IMR-90 (cell line): ENCODE measurements at regions not wholly inside any gene's neighbourhood (a gene's known extent, or its start where the extent isn't known, plus 50 kb on each side); places are given as distances from the start of the nearest gene placed in this dataset.

Experiments
- ATAC-seq: fragments of 200-7000 bp; cut with Tn5 transposase; 2 replicates; pipeline ENCODE4 v1.9.1; 2020; ENCODE audit warnings: low read depth, mild to moderate bottlenecking, moderate library complexity
- BruUV-seq: library from RNA; stranded (reverse); fragments of 400-500 nt; replicated peaks from 2 replicates; lab custom pipeline; 2021; lab: Mats Ljungman, UMichigan
- CTCF ChIA-PET: fragments of 300-600 bp; formaldehyde crosslinking; extraction: SDS; loops from one replicate; lab custom pipeline; 2021; ENCODE audit warnings: antibody characterized with exemption; lab: Yijun Ruan, JAX
- POLR2A ChIA-PET: fragments of 300-600 bp; sonication (Branson Sonifier 250); formaldehyde crosslinking; loops from one replicate; lab custom pipeline; 2022; ENCODE audit warnings: antibody characterized with exemption; ENCODE audit not compliant: unreplicated experiment; lab: Charles Lee
- DNase-seq: peaks from one replicate; pipeline ENCODE4 v3.0.0; 2013
- H2AFZ ChIP-seq: replicated peaks from 2 replicates; pipeline ENCODE3; 2013; ENCODE audit warnings: low read length, mild to moderate bottlenecking; ENCODE audit not compliant: poor library complexity
- H2AK5ac ChIP-seq: 2 replicates; pipeline ENCODE4 v1.6.1; 2013; ENCODE audit warnings: low read depth, low read length, inconsistent platforms
- H2AK9ac ChIP-seq: replicated peaks from 2 replicates; pipeline ENCODE3; 2013; ENCODE audit warnings: mild to moderate bottlenecking, low read depth, low read length, moderate library complexity; ENCODE audit not compliant: poor library complexity
- H2BK120ac ChIP-seq: 2 replicates; pipeline ENCODE4 v1.6.1; 2013; ENCODE audit warnings: low read depth, low read length, inconsistent platforms
- H2BK15ac ChIP-seq: 3 replicates; pipeline ENCODE4 v1.6.1; 2013; ENCODE audit warnings: low read depth, low read length, inconsistent platforms
- H2BK20ac ChIP-seq: 2 replicates; pipeline ENCODE4 v1.6.1; 2013; ENCODE audit warnings: low read depth, mild to moderate bottlenecking, inconsistent platforms, low read length, moderate library complexity
- H2BK5ac ChIP-seq: 2 replicates; pipeline ENCODE4 v1.6.1; 2013; ENCODE audit warnings: mild to moderate bottlenecking, low read depth, low read length, inconsistent platforms; ENCODE audit not compliant: poor library complexity, severe bottlenecking
- H3K14ac ChIP-seq: replicated peaks from 2 replicates; pipeline ENCODE4 v1.6.1; 2013; ENCODE audit warnings: low read depth, low read length, inconsistent platforms
- H3K18ac ChIP-seq: 2 replicates; pipeline ENCODE4 v1.6.1; 2013; ENCODE audit warnings: low read depth, low read length, control low read depth
- H3K23ac ChIP-seq: 2 replicates; pipeline ENCODE4 v1.6.1; 2013; ENCODE audit warnings: low read depth, low read length, inconsistent platforms
- H3K27ac ChIP-seq: 2 replicates; pipeline ENCODE4 v1.5.1; 2013; ENCODE audit warnings: mild to moderate bottlenecking, control low read depth, low read length; ENCODE audit not compliant: insufficient read depth
- H3K27me3 ChIP-seq: 2 replicates; pipeline ENCODE4 v1.6.1; 2013; ENCODE audit warnings: low read length; ENCODE audit not compliant: control insufficient read depth, insufficient read depth
- H3K36me3 ChIP-seq: 2 replicates; pipeline ENCODE4 v1.6.1; 2013; ENCODE audit warnings: low read length, mixed read lengths; ENCODE audit not compliant: control insufficient read depth, insufficient read depth
- H3K4ac ChIP-seq: 2 replicates; pipeline ENCODE4 v1.6.1; 2013; ENCODE audit warnings: low read depth, low read length, inconsistent platforms
- H3K4me1 ChIP-seq: 2 replicates; pipeline ENCODE4 v1.6.1; 2013; ENCODE audit warnings: low read length, mixed read lengths; ENCODE audit not compliant: control insufficient read depth, insufficient read depth
- H3K4me2 ChIP-seq: 2 replicates; pipeline ENCODE4 v1.6.1; 2013; ENCODE audit warnings: low read depth, mild to moderate bottlenecking, control low read depth, low read length, moderate library complexity
- H3K4me3 ChIP-seq: 2 replicates; pipeline ENCODE4 v1.5.1; 2013; ENCODE audit warnings: low read depth, mild to moderate bottlenecking, control low read depth, low read length, moderate library complexity; ENCODE audit not compliant: insufficient read depth
- H3K56ac ChIP-seq: 2 replicates; pipeline ENCODE4 v1.6.1; 2013; ENCODE audit warnings: low read length, inconsistent platforms; ENCODE audit not compliant: insufficient read depth; ENCODE audit errors: extremely low read depth
- H3K79me1 ChIP-seq, 2 experiments: 2 replicates each; pipeline ENCODE4 v1.6.1; 2013; ENCODE audit warnings: low read length in 2 of 2, inconsistent platforms in 1 of 2, low read depth in 1 of 2
- H3K9ac ChIP-seq: 2 replicates; pipeline ENCODE4 v1.6.1; 2013; ENCODE audit warnings: low read depth, low read length, control low read depth
- H3K9me1 ChIP-seq: 2 replicates; pipeline ENCODE4 v1.6.1; 2013; ENCODE audit warnings: low read length, inconsistent platforms; ENCODE audit not compliant: insufficient read depth
- H3K9me3 ChIP-seq: 2 replicates; pipeline ENCODE4 v1.6.1; 2013; ENCODE audit warnings: low read length; ENCODE audit not compliant: control insufficient read depth, insufficient read depth
- H4K20me1 ChIP-seq: 2 replicates; pipeline ENCODE4 v1.6.1; 2013; ENCODE audit warnings: low read length, inconsistent platforms; ENCODE audit not compliant: insufficient read depth
- H4K5ac ChIP-seq: 2 replicates; pipeline ENCODE4 v1.6.1; 2013; ENCODE audit warnings: mild to moderate bottlenecking, low read depth, low read length, control low read depth
- H4K8ac ChIP-seq, 2 experiments: 2 replicates each; pipeline ENCODE4 v1.6.1; 2013; ENCODE audit warnings: low read depth in 2 of 2, low read length in 2 of 2, control low read depth in 1 of 2, inconsistent platforms in 1 of 2
- H4K91ac ChIP-seq: 2 replicates; pipeline ENCODE4 v1.6.1; 2013; ENCODE audit warnings: low read depth, low read length, inconsistent platforms; ENCODE audit not compliant: insufficient read depth
- BHLHE40 ChIP-seq: fragments of 150-350 bp; IDR thresholded peaks from 2 replicates; pipeline ENCODE4 v1.6.1; 2016; ENCODE audit warnings: mild to moderate bottlenecking, low read depth, low read length
- CEBPB ChIP-seq: IDR thresholded peaks from 2 replicates; pipeline ENCODE4 v1.6.1; 2012; ENCODE audit warnings: low read depth, low read length, improper control_type of control experiment
- CHD1 ChIP-seq: IDR thresholded peaks from 2 replicates; pipeline ENCODE4 v1.6.1; 2012; ENCODE audit warnings: low read depth, low read length, improper control_type of control experiment
- ELK1 ChIP-seq: fragments of 150-350 bp; IDR thresholded peaks from 2 replicates; pipeline ENCODE4 v1.6.1; 2016; ENCODE audit warnings: low read depth, mild to moderate bottlenecking, low read length, moderate library complexity, borderline replicate concordance
- FOS ChIP-seq: fragments of 150-350 bp; IDR thresholded peaks from 2 replicates; pipeline ENCODE4 v1.6.1; 2016; ENCODE audit warnings: low read depth, low read length
- MAFK ChIP-seq: IDR thresholded peaks from 2 replicates; pipeline ENCODE4 v1.6.1; 2012; ENCODE audit warnings: low read depth, low read length, improper control_type of control experiment
- MAZ ChIP-seq: IDR thresholded peaks from 2 replicates; pipeline ENCODE4 v1.6.1; 2012; ENCODE audit warnings: low read depth, mild to moderate bottlenecking, low read length, improper control_type of control experiment, moderate library complexity, borderline replicate concordance
- MXI1 ChIP-seq: IDR thresholded peaks from 2 replicates; pipeline ENCODE4 v1.6.1; 2012; ENCODE audit warnings: low read depth, mild to moderate bottlenecking, low read length, moderate library complexity, borderline replicate concordance
- NFE2L2 ChIP-seq: fragments of 150-350 bp; IDR thresholded peaks from 2 replicates; pipeline ENCODE4 v1.6.1; 2016; ENCODE audit warnings: low read depth, mild to moderate bottlenecking, low read length
- POLR2A ChIP-seq: IDR thresholded peaks from 2 replicates; pipeline ENCODE4 v1.6.1; 2012; ENCODE audit warnings: mild to moderate bottlenecking, low read depth, low read length
- RAD21 ChIP-seq: IDR thresholded peaks from 2 replicates; pipeline ENCODE4 v1.6.1; 2012; ENCODE audit warnings: low read length, improper control_type of control experiment
- RCOR1 ChIP-seq: IDR thresholded peaks from 2 replicates; pipeline ENCODE4 v1.6.1; 2012; ENCODE audit warnings: mild to moderate bottlenecking, low read length, improper control_type of control experiment; ENCODE audit not compliant: insufficient replicate concordance
- RFX5 ChIP-seq: IDR thresholded peaks from 2 replicates; pipeline ENCODE4 v1.8.0; 2012; ENCODE audit warnings: low read depth, mild to moderate bottlenecking, low read length, moderate library complexity
- SMC3 ChIP-seq: fragments of 150-350 bp; IDR thresholded peaks from 2 replicates; pipeline ENCODE4 v1.6.1; 2016; ENCODE audit warnings: low read depth, mild to moderate bottlenecking, antibody characterized with exemption, low read length, moderate library complexity
- WGBS, 2 experiments: methylation state at CpG; one replicate each; pipeline versions ENCODE4 v1.1.5 to v1.1.7; 2013; ENCODE audit warnings: missing lambda C conversion rate in 2 of 2; ENCODE audit not compliant: insufficient read length in 1 of 2; ENCODE audit errors: extremely low coverage in 2 of 2; 5-methylcytosine and 5-hydroxymethylcytosine counted together
- dilution Hi-C: fragments of 300-500 bp; cut with HindIII; formaldehyde crosslinking; loops from one replicate; pipeline ENCODE4 v1.14.3; 2018; ENCODE audit warnings: low sequenced_read_pairs; ENCODE audit not compliant: unreplicated experiment
- in situ Hi-C: fragments of 300-500 bp; cut with MboI; formaldehyde crosslinking; loops from 3 replicates; pipeline ENCODE4 v1.14.3; 2019; ENCODE audit warnings: low sequenced_read_pairs, inconsistent platforms, mixed read lengths
- intact Hi-C: fragments of 100-400 bp; cut with micrococcal nuclease; formaldehyde crosslinking; loops from 2 replicates; pipeline ENCODE4 v1.10.0; 2022
- TF ChIP-seq, protein P1 (sequence below): fragments of 150-350 bp; IDR thresholded peaks from 2 replicates; pipeline ENCODE4 v1.6.1; 2017; ENCODE audit warnings: mild to moderate bottlenecking, antibody characterized with exemption, low read length, low read depth
- TF ChIP-seq, protein P2 (sequence below): conservative IDR thresholded peaks from 2 replicates; pipeline ENCODE4 v1.5.1; 2012; ENCODE audit warnings: mild to moderate bottlenecking, low read depth, low read length, improper control_type of control experiment

DNA sequence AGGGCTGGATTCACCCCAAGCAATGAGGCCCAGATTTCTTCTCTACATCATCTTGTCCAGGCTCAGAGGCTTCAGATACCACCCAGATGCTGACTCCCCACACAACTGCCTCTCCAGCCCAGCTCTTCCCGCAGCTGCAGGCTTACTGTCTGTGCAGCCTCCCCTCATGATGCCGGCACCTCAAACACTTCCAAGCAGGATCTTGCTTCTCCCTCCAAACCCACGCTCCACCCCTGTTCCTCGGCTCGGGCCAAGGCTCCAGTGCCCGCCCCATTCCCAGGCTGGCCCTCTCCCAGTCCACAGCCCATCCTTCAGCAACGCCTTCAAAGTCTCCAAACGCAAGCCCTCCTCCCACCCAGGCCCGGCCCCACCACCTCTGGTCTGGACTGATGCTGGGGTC, 159.2 kb upstream of the LINGO1 start:
- Histone ChIP-seq H2BK5ac (no peak overlapping the region), H4K20me1 (no peaks in the 10 kb centered on the region), H2AK5ac (no peak overlapping the region), H3K4me1 (no peaks in the 10 kb centered on the region), H2BK20ac (no peak overlapping the region), H2AK9ac (no peak overlapping the region), H4K91ac (no peak overlapping the region), H2AFZ (peak overlapping the region; percentile 32), H3K14ac (no peak overlapping the region), H4K5ac (no peak overlapping the region), H3K36me3 (no peaks in the 10 kb centered on the region), H2BK15ac (no peak overlapping the region), H3K23ac (no peak overlapping the region), H3K4ac (no peak overlapping the region), H3K18ac (no peak overlapping the region), H3K4me2 (no peak overlapping the region), H3K9me1 (no peaks in the 10 kb centered on the region), H3K27ac (no peak overlapping the region), H2BK120ac (no peak overlapping the region), H3K56ac (no peak overlapping the region), H3K9ac (no peak overlapping the region), H3K4me3 (no peak overlapping the region), H4K8ac (no peak overlapping the region), H3K79me1 (no peaks in the 10 kb centered on the region), H3K27me3 (peaks cover 41% of the 10 kb centered on the region; the same call in 1 of the 2 replicates), H3K9me3 (no peaks in the 10 kb centered on the region)
- CTCF ChIA-PET: no interaction called here
- TF ChIP-seq MAZ (no peak), RAD21 (no peak), MAFK (no peak), ELK1 (no peak), RFX5 (no peak), CEBPB (no peak), NFE2L2 (no peak), BHLHE40 (no peak), SMC3 (no peak), FOS (no peak), MXI1 (no peak), CHD1 (no peak), POLR2A (no peak), RCOR1 (no peak)
- TF ChIP-seq, protein P1, sequence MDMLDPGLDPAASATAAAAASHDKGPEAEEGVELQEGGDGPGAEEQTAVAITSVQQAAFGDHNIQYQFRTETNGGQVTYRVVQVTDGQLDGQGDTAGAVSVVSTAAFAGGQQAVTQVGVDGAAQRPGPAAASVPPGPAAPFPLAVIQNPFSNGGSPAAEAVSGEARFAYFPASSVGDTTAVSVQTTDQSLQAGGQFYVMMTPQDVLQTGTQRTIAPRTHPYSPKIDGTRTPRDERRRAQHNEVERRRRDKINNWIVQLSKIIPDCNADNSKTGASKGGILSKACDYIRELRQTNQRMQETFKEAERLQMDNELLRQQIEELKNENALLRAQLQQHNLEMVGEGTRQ: no peak
- TF ChIP-seq, protein P2, sequence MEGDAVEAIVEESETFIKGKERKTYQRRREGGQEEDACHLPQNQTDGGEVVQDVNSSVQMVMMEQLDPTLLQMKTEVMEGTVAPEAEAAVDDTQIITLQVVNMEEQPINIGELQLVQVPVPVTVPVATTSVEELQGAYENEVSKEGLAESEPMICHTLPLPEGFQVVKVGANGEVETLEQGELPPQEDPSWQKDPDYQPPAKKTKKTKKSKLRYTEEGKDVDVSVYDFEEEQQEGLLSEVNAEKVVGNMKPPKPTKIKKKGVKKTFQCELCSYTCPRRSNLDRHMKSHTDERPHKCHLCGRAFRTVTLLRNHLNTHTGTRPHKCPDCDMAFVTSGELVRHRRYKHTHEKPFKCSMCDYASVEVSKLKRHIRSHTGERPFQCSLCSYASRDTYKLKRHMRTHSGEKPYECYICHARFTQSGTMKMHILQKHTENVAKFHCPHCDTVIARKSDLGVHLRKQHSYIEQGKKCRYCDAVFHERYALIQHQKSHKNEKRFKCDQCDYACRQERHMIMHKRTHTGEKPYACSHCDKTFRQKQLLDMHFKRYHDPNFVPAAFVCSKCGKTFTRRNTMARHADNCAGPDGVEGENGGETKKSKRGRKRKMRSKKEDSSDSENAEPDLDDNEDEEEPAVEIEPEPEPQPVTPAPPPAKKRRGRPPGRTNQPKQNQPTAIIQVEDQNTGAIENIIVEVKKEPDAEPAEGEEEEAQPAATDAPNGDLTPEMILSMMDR: no peak
- POLR2A ChIA-PET: no interaction called here
- no peak for ATAC-seq
- no peak for DNase-seq
- intact Hi-C loops: no loop called here
- in situ Hi-C loops: no loop called here
- dilution Hi-C loops: no loop called here
- WGBS, 2 experiments: 8% methylated on average over 9 of the region's 9 CpGs; no CpG with 5 or more reads in 1 of the 2 experiments
- no TSS peak for BruUV-seq
